Suprapubic skin (tissue), 4 donors: ENCODE measurements at regions not wholly inside any gene's neighbourhood (a gene's known extent, or its start where the extent isn't known, plus 50 kb on each side); places are given as distances from the start of the nearest gene placed in this dataset.

Experiments used
- EP300 ChIP-seq: sonication (generic); formaldehyde crosslinking; IDR thresholded peaks from one replicate; pipeline ENCODE4 v1.6.1; 2017; ENCODE audit warnings: antibody characterized with exemption
- POLR2A ChIP-seq, 2 donors: fragments of 450-650 bp; IDR thresholded peaks; one replicate each; pipeline ENCODE4 v1.6.1; 2017; ENCODE audit warnings: antibody characterized with exemption in 2 of 2, mild to moderate bottlenecking in 2 of 2, moderate library complexity in 2 of 2
- POLR2AphosphoS5 ChIP-seq, 3 donors: sonication (generic); formaldehyde crosslinking; IDR thresholded peaks; one replicate each; pipeline ENCODE4 v1.6.1; 2017; ENCODE audit warnings: antibody characterized with exemption in 3 of 3
- TF ChIP-seq, protein P1 (sequence below), 2 donors: fragments of 200-600 bp in 1 of 2; fragments of 450-650 bp in 1 of 2; sonication (generic) in 1 of 2; IDR thresholded peaks; one replicate each; pipeline ENCODE4 v1.5.1; 2016 to 2019; ENCODE audit warnings: antibody characterized with exemption in 2 of 2, mild to moderate bottlenecking in 1 of 2, moderate library complexity in 1 of 2

DNA sequence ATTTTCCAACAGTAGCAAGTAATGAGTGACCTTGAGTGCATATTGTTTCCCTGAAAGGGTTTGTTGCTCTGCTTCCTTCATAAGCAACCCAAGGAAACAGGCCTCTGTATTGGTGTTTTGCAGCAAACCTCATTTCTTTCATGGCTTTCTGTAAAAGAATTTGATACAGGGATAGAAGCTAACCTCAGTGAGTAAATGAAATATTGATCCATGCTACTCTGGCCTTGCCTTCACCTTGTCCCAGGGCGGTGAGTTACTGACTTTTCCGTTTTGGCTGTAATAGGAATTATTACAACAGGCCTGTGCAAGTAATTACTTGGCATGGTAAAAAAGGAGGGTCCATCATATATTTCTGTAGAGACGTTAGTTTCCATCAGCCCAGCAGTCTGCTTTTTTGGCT lies 130.9 kb upstream of the MPPED2 start:
- TF ChIP-seq, protein P1, sequence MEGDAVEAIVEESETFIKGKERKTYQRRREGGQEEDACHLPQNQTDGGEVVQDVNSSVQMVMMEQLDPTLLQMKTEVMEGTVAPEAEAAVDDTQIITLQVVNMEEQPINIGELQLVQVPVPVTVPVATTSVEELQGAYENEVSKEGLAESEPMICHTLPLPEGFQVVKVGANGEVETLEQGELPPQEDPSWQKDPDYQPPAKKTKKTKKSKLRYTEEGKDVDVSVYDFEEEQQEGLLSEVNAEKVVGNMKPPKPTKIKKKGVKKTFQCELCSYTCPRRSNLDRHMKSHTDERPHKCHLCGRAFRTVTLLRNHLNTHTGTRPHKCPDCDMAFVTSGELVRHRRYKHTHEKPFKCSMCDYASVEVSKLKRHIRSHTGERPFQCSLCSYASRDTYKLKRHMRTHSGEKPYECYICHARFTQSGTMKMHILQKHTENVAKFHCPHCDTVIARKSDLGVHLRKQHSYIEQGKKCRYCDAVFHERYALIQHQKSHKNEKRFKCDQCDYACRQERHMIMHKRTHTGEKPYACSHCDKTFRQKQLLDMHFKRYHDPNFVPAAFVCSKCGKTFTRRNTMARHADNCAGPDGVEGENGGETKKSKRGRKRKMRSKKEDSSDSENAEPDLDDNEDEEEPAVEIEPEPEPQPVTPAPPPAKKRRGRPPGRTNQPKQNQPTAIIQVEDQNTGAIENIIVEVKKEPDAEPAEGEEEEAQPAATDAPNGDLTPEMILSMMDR (IDR thresholded peaks at IDR 0.05): no peak
- TF ChIP-seq POLR2AphosphoS5 (IDR thresholded peaks at IDR 0.05): no peak
- TF ChIP-seq POLR2A (IDR thresholded peaks at IDR 0.05): no peak
- no peak for TF ChIP-seq EP300
